ENCODE measurements at regions not wholly inside any gene's neighbourhood (a gene's known extent, or its start where the extent isn't known, plus 50 kb on each side); places are given as distances from the start of the nearest gene placed in this dataset.

DNA sequence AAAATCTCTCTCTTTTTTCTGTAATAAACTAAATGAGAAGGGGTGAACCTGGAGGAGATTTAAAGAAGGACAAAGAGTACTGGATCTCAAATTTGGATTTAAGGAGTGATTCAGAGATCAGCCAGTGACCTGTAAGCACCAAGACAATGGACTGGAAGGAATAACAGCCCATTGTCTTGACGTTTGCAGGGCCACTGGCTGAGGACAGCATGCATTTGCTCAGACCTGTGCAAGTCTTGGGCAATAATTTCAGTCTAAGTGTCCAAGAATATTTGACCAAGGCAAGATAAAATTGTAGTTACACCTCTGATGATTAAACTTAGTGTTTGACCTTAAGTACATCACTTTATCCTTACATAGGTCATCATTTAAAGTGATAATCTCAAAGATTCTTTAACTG is 55.8 kb upstream of the OSTN start:
- TF ChIP-seq, protein P1, sequence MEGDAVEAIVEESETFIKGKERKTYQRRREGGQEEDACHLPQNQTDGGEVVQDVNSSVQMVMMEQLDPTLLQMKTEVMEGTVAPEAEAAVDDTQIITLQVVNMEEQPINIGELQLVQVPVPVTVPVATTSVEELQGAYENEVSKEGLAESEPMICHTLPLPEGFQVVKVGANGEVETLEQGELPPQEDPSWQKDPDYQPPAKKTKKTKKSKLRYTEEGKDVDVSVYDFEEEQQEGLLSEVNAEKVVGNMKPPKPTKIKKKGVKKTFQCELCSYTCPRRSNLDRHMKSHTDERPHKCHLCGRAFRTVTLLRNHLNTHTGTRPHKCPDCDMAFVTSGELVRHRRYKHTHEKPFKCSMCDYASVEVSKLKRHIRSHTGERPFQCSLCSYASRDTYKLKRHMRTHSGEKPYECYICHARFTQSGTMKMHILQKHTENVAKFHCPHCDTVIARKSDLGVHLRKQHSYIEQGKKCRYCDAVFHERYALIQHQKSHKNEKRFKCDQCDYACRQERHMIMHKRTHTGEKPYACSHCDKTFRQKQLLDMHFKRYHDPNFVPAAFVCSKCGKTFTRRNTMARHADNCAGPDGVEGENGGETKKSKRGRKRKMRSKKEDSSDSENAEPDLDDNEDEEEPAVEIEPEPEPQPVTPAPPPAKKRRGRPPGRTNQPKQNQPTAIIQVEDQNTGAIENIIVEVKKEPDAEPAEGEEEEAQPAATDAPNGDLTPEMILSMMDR (conservative IDR thresholded peaks at IDR 0.05; ENCODE audit: low read length), result no peak
- TF ChIP-seq EZH2phosphoT487 (IDR thresholded peaks at IDR 0.05; ENCODE audit: borderline replicate concordance, low read depth, low read length), result no peak
